ENCODE measurements at regions not wholly inside any gene's neighbourhood (a gene's known extent, or its start where the extent isn't known, plus 50 kb on each side); places are given as distances from the start of the nearest gene placed in this dataset.

DNA sequence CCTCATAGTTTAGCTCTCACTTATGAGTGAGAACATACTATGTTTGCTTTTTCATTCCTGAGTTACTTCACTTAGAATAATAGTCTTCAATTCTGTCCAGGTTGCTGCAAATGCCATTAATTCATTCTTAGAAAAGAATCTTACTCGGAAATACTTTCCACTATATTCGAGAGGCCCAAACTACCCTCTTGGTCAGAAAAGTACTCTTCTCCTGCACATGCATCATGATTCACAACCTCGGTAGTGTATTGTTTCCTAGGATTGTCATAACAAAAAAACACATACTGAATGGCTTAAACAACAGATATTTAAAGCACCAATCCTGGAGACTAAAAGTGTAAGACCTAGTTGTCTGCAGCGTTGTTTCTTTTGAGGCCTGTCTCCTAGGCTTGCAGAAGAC is 364.0 kb upstream of the SLC14A2 start:
- Histone ChIP-seq H3K9me2 (replicated peaks; ENCODE audit: insufficient read depth, low read length) (no peaks in the 10 kb centered on the region), H3K79me2 (ENCODE audit: low read length) (no peaks in the 10 kb centered on the region)
- DNase-seq, result no peak

DNA sequence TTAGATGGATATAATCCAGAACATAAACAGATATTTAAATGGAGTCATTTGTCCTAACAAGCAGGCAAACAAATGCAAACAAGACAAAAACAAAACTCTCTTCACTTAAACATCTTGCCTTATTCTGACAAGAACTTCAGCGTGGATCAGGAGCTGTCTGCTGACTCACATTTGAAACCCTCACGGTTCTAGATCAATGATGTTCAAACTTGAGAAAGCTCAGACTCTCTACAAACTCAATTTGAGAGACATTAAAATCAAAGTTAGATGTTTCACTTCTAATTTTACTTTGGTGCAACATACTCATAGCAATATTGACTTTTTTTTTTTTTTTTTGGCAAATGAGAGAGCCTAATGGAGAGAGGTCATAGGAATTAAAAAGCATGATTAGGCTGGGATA is 362.8 kb upstream of the SLC14A2 start:
- Histone ChIP-seq H3K9me2 (replicated peaks; ENCODE audit: insufficient read depth, low read length) (no peaks in the 10 kb centered on the region), H3K9me3 (ENCODE audit: low read length) (no peaks in the 10 kb centered on the region), H3K4me2 (ENCODE audit: low read depth, low read length, poor library complexity, severe bottlenecking) (no peak overlapping the region), H3K27me3 (ENCODE audit: low read length) (no peaks in the 10 kb centered on the region), H3K79me2 (ENCODE audit: low read length) (no peaks in the 10 kb centered on the region), H3K4me1 (ENCODE audit: low read length) (no peaks in the 10 kb centered on the region), H3K36me3 (ENCODE audit: insufficient read depth, low read length) (no peaks in the 10 kb centered on the region), H3K9ac (ENCODE audit: low read length) (no peak overlapping the region), H4K20me1 (ENCODE audit: insufficient read depth, low read depth, low read length) (no peaks in the 10 kb centered on the region), H2AFZ (ENCODE audit: low read length) (no peak overlapping the region), H3K27ac (ENCODE audit: low read length) (no peak overlapping the region), H3K4me3 (ENCODE audit: low read length) (no peak overlapping the region)
- DNase-seq, result no peak

More for the DNA sequence above, 364.0 kb upstream of the SLC14A2 start:
- Histone ChIP-seq H4K20me1 (ENCODE audit: insufficient read depth, low read depth, low read length) (no peaks in the 10 kb centered on the region), H3K4me3 (ENCODE audit: low read length) (no peak overlapping the region), H3K27me3 (ENCODE audit: low read length) (no peaks in the 10 kb centered on the region), H3K27ac (ENCODE audit: low read length) (no peak overlapping the region), H3K36me3 (ENCODE audit: insufficient read depth, low read length) (no peaks in the 10 kb centered on the region), H3K9me3 (ENCODE audit: low read length) (no peaks in the 10 kb centered on the region), H2AFZ (ENCODE audit: low read length) (no peak overlapping the region), H3K4me1 (ENCODE audit: low read length) (no peaks in the 10 kb centered on the region), H3K9ac (ENCODE audit: low read length) (no peak overlapping the region), H3K4me2 (ENCODE audit: low read depth, low read length, poor library complexity, severe bottlenecking) (no peak overlapping the region)

- Histone ChIP-seq H3K79me2 (ENCODE audit: low read length) (no peaks in the 10 kb centered on the region), H3K9me3 (ENCODE audit: low read length) (no peaks in the 10 kb centered on the region), H3K9ac (ENCODE audit: low read length) (no peak overlapping the region), H3K4me1 (ENCODE audit: low read length) (no peaks in the 10 kb centered on the region), H4K20me1 (ENCODE audit: insufficient read depth, low read depth, low read length) (no peaks in the 10 kb centered on the region), H3K4me3 (ENCODE audit: low read length) (no peak overlapping the region), H3K36me3 (ENCODE audit: insufficient read depth, low read length) (no peaks in the 10 kb centered on the region), H2AFZ (ENCODE audit: low read length) (no peak overlapping the region), H3K27me3 (ENCODE audit: low read length) (no peaks in the 10 kb centered on the region), H3K27ac (ENCODE audit: low read length) (no peak overlapping the region), H3K9me2 (replicated peaks; ENCODE audit: insufficient read depth, low read length) (no peaks in the 10 kb centered on the region), H3K4me2 (ENCODE audit: low read depth, low read length, poor library complexity, severe bottlenecking) (no peak overlapping the region)
- no peak for DNase-seq
These were observed 362.2 kb upstream of the SLC14A2 start for GRCh38 chr18:45253056-45253565.

DNA sequence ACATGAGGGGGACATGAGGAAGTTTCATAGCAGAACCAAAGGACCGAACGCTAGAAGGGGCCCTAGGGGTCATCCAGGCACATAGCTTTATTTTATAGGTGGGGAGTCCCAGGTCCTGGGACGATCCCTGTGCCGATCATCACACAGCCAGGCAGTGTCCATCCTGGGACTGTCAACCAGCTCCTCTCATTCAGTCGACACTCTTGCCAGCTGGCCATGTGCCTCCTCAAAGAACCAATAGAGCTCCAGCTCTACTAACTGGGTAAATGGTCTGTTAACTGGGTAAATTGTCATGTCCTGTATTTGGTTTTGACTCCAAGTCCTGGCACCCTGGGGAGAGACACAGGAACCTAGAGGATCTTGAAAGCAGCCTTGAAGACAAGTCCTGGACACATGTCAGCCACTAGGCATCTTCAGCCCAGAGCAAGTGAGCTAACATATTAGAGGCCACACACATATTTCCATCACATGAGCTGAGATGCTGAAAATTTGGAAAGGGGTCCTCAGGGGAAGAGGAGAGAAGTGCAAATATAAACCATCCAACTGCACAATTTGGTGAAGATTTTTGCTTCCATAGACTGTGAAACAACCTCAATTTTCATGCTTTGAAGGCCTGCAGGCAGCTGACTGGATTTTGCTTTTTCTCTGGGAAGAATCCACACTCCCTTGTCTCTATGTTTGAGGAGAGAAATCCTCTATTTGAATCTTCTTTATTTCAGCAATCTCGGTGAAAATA is 361.1 kb upstream of the SLC14A2 start:
- H3K27me3 ChIP-seq (ENCODE audit: low read length), result no peaks in the 10 kb centered on the region
- H3K9me2 ChIP-seq (replicated peaks; ENCODE audit: insufficient read depth, low read length), result no peaks in the 10 kb centered on the region
- H3K9ac ChIP-seq (ENCODE audit: low read length), result no peak overlapping the region
- no peak overlapping the region for H3K4me3 ChIP-seq (ENCODE audit: low read length)
- H3K4me2 ChIP-seq (ENCODE audit: low read depth, low read length, poor library complexity, severe bottlenecking), result no peak overlapping the region
- no peak overlapping the region for H3K27ac ChIP-seq (ENCODE audit: low read length)
- H2AFZ ChIP-seq (ENCODE audit: low read length), result no peak overlapping the region
- H3K4me1 ChIP-seq (ENCODE audit: low read length), result no peaks in the 10 kb centered on the region
- DNase-seq, result no peak
- no peaks in the 10 kb centered on the region for H3K9me3 ChIP-seq (ENCODE audit: low read length)
- no peaks in the 10 kb centered on the region for H3K36me3 ChIP-seq (ENCODE audit: insufficient read depth, low read length)
- H3K79me2 ChIP-seq (ENCODE audit: low read length), result no peaks in the 10 kb centered on the region
- H4K20me1 ChIP-seq (ENCODE audit: insufficient read depth, low read depth, low read length), result no peaks in the 10 kb centered on the region

- Histone ChIP-seq H4K20me1 (ENCODE audit: insufficient read depth, low read depth, low read length) (no peaks in the 10 kb centered on the region), H3K4me3 (ENCODE audit: low read length) (no peak overlapping the region), H3K27me3 (ENCODE audit: low read length) (no peaks in the 10 kb centered on the region), H3K9ac (ENCODE audit: low read length) (no peak overlapping the region), H3K27ac (ENCODE audit: low read length) (no peak overlapping the region), H3K36me3 (ENCODE audit: insufficient read depth, low read length) (no peaks in the 10 kb centered on the region), H3K4me2 (ENCODE audit: low read depth, low read length, poor library complexity, severe bottlenecking) (no peak overlapping the region), H2AFZ (ENCODE audit: low read length) (no peak overlapping the region), H3K4me1 (ENCODE audit: low read length) (no peaks in the 10 kb centered on the region), H3K79me2 (ENCODE audit: low read length) (no peaks in the 10 kb centered on the region), H3K9me3 (ENCODE audit: low read length) (no peaks in the 10 kb centered on the region), H3K9me2 (replicated peaks; ENCODE audit: insufficient read depth, low read length) (no peaks in the 10 kb centered on the region)
- DNase-seq, result no peak
These were observed 360.6 kb upstream of the SLC14A2 start for GRCh38 chr18:45254709-45255082.

DNA sequence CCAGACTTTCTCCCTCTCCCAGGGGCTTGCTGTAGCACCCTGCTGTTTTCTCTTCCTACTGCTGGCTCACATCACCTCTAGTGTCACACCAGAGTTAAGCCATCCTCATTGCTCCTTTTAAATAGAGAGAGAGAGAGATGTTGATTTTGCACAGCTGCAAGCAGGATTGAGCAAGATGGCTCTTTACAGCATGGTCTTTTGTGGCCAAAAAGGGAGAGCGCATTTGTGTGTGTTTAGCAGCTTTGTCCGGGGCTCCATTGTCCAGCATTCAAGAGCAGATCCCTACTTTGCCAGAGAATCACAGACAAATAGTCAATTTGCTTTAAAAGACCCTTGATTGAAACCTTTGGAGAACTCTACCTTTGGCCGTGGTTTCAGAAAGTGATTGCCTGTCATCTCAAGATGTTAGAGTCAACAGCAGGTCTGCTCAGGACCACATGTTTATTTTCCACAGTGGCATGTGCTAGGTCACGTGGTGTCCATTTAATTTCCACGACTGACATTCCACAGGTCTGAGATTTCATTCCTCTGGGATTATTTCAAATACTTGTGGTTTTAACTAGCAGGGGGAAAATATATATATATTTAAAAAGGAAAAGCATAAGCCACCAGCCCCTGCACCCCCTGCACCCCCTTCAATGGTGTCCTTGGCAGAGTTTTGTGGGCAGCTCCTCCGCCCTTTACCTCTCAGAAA is 359.9 kb upstream of the SLC14A2 start:
- H3K9me3 ChIP-seq (ENCODE audit: low read length), result no peaks in the 10 kb centered on the region
- H3K27me3 ChIP-seq (ENCODE audit: low read length), result no peaks in the 10 kb centered on the region
- no peak overlapping the region for H3K9ac ChIP-seq (ENCODE audit: low read length)
- DNase-seq, result no peak
- no peaks in the 10 kb centered on the region for H3K79me2 ChIP-seq (ENCODE audit: low read length)
- no peaks in the 10 kb centered on the region for H3K36me3 ChIP-seq (ENCODE audit: insufficient read depth, low read length)
- no peaks in the 10 kb centered on the region for H4K20me1 ChIP-seq (ENCODE audit: insufficient read depth, low read depth, low read length)
- no peaks in the 10 kb centered on the region for H3K9me2 ChIP-seq (replicated peaks; ENCODE audit: insufficient read depth, low read length)
- no peak overlapping the region for H3K27ac ChIP-seq (ENCODE audit: low read length)
- no peak overlapping the region for H2AFZ ChIP-seq (ENCODE audit: low read length)
- no peak overlapping the region for H3K4me3 ChIP-seq (ENCODE audit: low read length)
- H3K4me1 ChIP-seq (ENCODE audit: low read length), result no peaks in the 10 kb centered on the region
- no peak overlapping the region for H3K4me2 ChIP-seq (ENCODE audit: low read depth, low read length, poor library complexity, severe bottlenecking)

DNA sequence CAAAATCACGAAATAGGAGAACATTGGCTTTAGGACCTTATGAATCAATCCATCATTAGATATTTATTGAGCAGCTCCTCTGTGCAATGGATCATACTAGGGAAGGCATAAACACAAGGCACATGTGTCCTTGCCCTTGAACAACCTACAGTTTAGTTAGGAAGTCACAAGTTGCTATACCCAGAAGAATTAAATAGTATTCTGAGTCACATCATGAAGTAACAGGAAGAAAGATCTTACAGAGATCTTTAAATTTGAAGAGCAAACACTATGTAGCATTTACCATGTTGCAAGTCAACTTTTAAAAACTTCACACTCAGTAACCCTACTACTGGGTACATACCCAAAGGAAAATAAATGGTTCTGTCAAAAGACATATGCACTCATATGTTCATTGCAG is 355.2 kb upstream of the SLC14A2 start:
- Histone ChIP-seq H3K4me1 (ENCODE audit: low read length) (no peaks in the 10 kb centered on the region), H3K4me2 (ENCODE audit: low read depth, low read length, poor library complexity, severe bottlenecking) (no peak overlapping the region), H3K9me3 (ENCODE audit: low read length) (no peaks in the 10 kb centered on the region), H3K27ac (ENCODE audit: low read length) (no peak overlapping the region), H3K79me2 (ENCODE audit: low read length) (no peaks in the 10 kb centered on the region), H3K36me3 (ENCODE audit: insufficient read depth, low read length) (no peaks in the 10 kb centered on the region), H3K9ac (ENCODE audit: low read length) (no peak overlapping the region), H4K20me1 (ENCODE audit: insufficient read depth, low read depth, low read length) (no peaks in the 10 kb centered on the region), H2AFZ (ENCODE audit: low read length) (no peak overlapping the region), H3K27me3 (ENCODE audit: low read length) (no peaks in the 10 kb centered on the region), H3K4me3 (ENCODE audit: low read length) (no peak overlapping the region), H3K9me2 (replicated peaks; ENCODE audit: insufficient read depth, low read length) (no peaks in the 10 kb centered on the region)
- DNase-seq, result no peak

GRCh38 chr18:45266023-45266422 is 349.3 kb upstream of the SLC14A2 start:
- Histone ChIP-seq H3K9me2 (replicated peaks; ENCODE audit: insufficient read depth, low read length) (no peaks in the 10 kb centered on the region), H3K36me3 (ENCODE audit: insufficient read depth, low read length) (no peaks in the 10 kb centered on the region), H3K27me3 (ENCODE audit: low read length) (no peaks in the 10 kb centered on the region), H4K20me1 (ENCODE audit: insufficient read depth, low read depth, low read length) (no peaks in the 10 kb centered on the region), H3K4me1 (ENCODE audit: low read length) (no peaks in the 10 kb centered on the region), H3K9me3 (ENCODE audit: low read length) (no peaks in the 10 kb centered on the region), H3K4me2 (ENCODE audit: low read depth, low read length, poor library complexity, severe bottlenecking) (no peak overlapping the region), H3K9ac (ENCODE audit: low read length) (no peak overlapping the region), H3K79me2 (ENCODE audit: low read length) (no peaks in the 10 kb centered on the region), H2AFZ (ENCODE audit: low read length) (peak overlapping the region; percentile 18; the same call in 1 of the 2 replicates), H3K27ac (ENCODE audit: low read length) (no peak overlapping the region), H3K4me3 (ENCODE audit: low read length) (no peak overlapping the region)
- DNase-seq, result no peak

All from Karpas-422 (cell line).